HG03558 (cell line): ENCODE measurements at regions not wholly inside any gene's neighbourhood (a gene's known extent, or its start where the extent isn't known, plus 50 kb on each side); places are given as distances from the start of the nearest gene placed in this dataset.

Experiments used
- ATAC-seq: cut with Tn5 transposase; IDR thresholded peaks from one replicate; pipeline ENCODE4 v1.9.1; 2021; ENCODE audit warnings: moderate number of reproducible peaks; ENCODE audit not compliant: unreplicated experiment; ENCODE audit errors: extremely low read depth

GRCh38 chr9:115746496-115746895 is 407.1 kb upstream of the PAPPA start:
- ATAC-seq = no peak

- no peak for ATAC-seq
These were observed 405.9 kb upstream of the PAPPA start for GRCh38 chr9:115747731-115748130.

DNA sequence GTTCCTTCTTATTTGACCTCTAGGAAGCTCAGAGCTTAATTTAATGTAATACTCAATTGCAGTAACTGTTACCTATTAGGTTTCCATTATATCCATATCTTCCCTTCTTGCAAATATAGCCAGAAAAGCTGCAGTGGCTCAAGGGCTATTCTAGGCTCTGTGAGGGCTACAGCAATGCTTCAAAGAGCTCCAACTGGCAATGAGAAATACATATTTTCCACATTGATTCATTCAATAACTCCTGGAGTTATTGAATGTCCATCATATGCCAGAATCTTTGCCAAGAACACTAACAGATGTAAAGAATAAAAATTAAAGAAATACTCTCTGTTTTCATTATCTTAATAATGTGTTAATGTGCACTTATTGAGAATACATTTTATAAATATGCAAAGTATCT is 396.9 kb upstream of the PAPPA start:
- ATAC-seq = no peak

GRCh38 chr9:115757461-115757860 is 396.1 kb upstream of the PAPPA start:
- no peak for ATAC-seq

GRCh38 chr9:115758441-115758840 is 395.1 kb upstream of the PAPPA start:
- no peak for ATAC-seq

DNA sequence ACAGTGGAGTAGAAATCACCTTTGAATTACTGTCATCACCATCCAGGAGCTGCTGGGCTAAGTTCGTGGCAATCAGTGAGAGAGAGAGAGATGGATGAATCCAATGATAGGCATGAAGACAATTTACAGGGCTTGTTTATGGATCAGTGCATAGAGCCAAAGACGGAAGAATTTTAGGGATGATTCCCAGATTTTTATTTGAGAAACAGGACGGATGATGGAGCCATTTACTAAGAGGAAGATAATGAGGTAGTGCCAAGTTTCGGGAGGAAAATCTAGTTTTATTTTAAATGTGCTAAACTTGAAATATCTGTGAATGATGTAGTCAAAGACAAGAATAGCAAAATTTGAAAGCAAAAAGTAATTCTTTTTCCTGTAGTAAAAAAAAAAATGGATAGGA is 394.2 kb upstream of the PAPPA start:
- no peak for ATAC-seq

- no peak for ATAC-seq
These were observed 388.9 kb upstream of the PAPPA start for GRCh38 chr9:115764645-115765044.

GRCh38 chr9:115765060-115765459 is 388.5 kb upstream of the PAPPA start:
- ATAC-seq = no peak

DNA sequence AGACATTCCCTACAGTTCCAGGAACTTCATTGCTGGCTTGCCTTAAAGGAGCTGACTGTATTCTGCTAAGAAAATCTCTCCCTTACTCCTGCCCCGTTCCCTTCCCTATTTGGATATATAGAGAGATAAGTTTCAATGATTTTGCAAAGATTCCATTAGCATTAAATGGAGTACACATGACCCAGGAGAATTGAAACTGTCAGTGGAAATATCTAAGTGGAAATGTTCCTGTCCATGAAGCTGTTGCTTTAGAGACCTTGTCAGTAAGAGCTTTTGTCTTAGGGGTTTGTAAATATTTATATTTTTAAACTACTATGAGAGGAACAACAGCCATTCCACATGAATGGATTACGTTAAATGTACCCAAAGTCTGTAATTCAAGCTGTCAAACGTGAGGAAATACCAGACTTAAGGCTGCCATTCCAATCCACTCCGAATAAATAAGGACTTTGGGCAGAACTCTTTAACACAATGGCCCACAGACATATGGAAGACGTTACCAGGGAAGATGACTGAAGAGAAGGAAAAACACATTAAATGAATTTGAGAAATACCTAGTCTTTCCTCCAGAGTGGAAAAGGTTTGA is 387.1 kb upstream of the PAPPA start:
- ATAC-seq = no peak

DNA sequence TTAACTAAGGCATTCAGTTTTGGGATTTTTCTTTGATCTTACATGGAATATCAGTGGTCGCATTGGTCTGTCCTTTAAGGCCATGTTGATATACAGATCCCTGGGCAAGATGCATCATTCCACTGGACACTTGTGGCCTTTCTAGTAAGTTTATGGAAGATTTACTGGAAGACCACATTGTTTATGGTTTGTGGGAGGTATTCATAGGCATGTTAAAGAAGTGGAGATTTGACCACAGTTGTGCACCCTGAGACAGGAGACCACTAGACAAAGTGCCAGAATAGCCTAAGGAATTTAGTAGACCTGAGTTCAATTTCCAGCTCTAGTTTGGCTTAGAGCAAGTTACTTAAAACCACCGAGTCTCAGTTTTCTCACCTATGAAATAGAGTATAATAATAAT is 383.1 kb upstream of the PAPPA start:
- no peak for ATAC-seq

DNA sequence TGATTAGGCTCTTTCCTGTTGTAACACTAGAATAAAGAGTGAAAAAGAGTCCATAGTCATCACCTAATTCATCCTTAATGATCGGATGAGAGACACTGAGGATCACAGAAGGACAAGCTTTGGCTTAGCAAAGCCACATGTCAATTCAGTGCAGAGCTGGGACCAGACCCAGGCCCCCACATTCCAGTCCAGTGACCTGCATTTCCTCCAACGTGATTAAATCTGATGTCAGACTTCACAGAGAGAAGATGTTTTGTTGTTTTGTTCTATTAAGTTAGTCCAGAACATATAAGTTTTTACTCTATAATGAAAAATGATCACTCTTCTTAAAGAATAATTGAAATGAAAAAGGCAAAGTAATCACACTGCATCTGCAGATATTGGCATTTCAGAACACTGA is 377.9 kb upstream of the PAPPA start:
- ATAC-seq = no peak

GRCh38 chr9:115777610-115778009 is 376.0 kb upstream of the PAPPA start:
- ATAC-seq = no peak

- ATAC-seq = no peak
These were observed 372.4 kb upstream of the PAPPA start for GRCh38 chr9:115781070-115781736.

DNA sequence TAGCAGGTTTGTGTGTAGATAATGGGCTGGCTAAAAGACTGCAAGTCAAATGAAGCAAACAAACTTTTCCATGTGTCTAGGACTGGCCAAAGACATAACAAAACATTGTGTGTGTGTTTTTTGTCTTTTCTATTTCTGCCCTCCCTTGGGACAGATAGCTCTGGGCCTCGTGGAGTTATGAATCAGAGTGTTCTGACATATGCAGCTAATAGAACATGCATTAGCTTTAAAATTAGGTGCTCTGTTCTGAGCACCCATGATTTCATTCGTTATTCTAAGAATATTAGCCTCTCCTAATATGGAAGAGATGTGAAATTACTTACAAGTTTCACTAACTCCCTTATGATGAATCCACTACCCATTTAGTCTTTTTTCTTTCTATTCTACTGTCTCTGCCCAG is 367.3 kb upstream of the PAPPA start:
- ATAC-seq = no peak

DNA sequence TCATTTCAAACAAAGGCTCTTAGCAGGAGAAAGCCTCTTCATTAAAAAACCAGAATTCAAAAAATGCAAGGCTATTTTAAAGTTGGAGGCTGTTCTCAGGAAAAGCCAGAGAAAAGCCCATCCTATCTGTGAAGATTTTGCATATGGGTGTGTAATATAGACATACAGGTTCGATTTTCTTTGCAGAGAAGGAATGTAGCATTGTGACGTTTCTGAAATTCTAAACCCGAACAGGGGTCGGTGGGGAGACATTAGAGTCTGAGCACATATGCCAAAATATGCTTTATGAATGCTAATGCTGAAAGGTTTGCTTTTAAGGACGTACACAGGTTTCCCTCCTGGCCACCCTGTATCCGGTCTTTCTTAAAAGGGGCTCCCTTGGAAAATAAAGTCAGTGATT is 363.1 kb upstream of the PAPPA start:
- ATAC-seq = no peak

- no peak for ATAC-seq
These were observed 358.6 kb upstream of the PAPPA start for GRCh38 chr9:115794921-115795475.

DNA sequence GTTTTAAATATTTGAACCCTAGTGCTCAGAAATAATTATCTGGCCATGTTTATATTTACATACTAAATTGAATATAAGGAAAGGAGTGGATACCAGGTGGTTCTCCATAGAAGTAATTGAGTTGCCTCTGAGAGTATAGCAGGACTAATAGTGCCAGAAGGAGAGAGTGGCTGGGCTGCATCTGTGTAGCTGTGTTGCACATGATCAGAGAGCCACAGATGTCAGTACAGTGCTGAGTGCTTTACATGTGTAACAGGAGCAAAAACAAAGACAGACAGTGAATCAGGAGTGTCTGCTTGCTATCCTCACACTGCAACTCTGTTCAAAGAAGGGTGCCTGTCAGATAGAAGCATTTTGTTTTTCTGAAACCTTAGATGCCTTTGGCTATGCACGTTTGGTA is 353.9 kb upstream of the PAPPA start:
- ATAC-seq = no peak

GRCh38 chr9:115804206-115804605 is 349.4 kb upstream of the PAPPA start:
- ATAC-seq = no peak

DNA sequence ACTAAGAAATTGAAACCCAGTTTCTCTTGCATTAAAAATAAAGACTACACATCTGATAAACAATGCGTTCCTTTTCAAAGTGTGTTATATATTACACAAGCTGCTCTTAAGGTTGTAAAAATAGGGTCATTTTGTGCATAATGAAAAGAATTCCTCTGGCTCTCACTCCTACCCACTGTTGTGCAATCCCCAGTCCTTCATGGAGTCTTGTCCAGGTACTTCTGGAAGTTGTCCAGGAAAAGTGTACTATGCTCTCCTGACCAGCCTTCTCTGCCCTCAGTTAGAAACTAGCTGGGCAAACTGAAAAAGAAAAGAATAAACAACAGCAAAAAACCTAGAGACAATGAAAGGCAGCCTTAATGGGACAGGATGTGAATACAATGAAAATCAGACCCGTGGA is 345.5 kb upstream of the PAPPA start:
- no peak for ATAC-seq

GRCh38 chr9:115808695-115809094 is 344.9 kb upstream of the PAPPA start:
- no peak for ATAC-seq

DNA sequence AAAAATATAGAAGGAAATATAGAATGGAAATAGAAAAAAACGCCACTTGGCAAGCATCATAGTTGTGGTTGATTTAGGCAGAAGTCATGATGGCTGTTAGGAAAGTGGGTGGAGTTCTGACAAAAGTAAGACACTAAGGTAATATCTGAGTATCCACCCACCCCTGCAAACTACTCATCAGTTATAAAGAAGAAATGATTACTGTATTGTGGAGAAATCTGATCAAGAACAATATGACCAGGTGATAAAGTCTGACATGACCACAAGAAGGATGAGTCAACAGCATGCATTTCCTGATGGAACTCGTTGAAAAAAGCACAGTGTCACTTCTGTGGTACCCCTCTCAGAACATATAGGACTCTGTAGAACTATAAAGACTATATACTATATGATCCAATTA is 343.4 kb upstream of the PAPPA start:
- no peak for ATAC-seq

GRCh38 chr9:115814081-115814480 is 339.5 kb upstream of the PAPPA start:
- no peak for ATAC-seq
